ENCODE measurements at regions not wholly inside any gene's neighbourhood (a gene's known extent, or its start where the extent isn't known, plus 50 kb on each side); places are given as distances from the start of the nearest gene placed in this dataset.

GRCh38 chr1:55636696-55637095 lies 421.5 kb upstream of the USP24 start:
- TF ChIP-seq, protein P1, sequence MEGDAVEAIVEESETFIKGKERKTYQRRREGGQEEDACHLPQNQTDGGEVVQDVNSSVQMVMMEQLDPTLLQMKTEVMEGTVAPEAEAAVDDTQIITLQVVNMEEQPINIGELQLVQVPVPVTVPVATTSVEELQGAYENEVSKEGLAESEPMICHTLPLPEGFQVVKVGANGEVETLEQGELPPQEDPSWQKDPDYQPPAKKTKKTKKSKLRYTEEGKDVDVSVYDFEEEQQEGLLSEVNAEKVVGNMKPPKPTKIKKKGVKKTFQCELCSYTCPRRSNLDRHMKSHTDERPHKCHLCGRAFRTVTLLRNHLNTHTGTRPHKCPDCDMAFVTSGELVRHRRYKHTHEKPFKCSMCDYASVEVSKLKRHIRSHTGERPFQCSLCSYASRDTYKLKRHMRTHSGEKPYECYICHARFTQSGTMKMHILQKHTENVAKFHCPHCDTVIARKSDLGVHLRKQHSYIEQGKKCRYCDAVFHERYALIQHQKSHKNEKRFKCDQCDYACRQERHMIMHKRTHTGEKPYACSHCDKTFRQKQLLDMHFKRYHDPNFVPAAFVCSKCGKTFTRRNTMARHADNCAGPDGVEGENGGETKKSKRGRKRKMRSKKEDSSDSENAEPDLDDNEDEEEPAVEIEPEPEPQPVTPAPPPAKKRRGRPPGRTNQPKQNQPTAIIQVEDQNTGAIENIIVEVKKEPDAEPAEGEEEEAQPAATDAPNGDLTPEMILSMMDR (IDR thresholded peaks at IDR 0.05; ENCODE audit: low read depth, low read length): no peak
- peaks cover 6% of the 10 kb centered on the region for H3K4me1 ChIP-seq
- DNase-seq: no peak
- H3K27me3 ChIP-seq: no peaks in the 10 kb centered on the region
- no peaks in the 10 kb centered on the region for H3K9me3 ChIP-seq
- H3K4me3 ChIP-seq (ENCODE audit: low read depth, low read length): no peak overlapping the region
- no peaks in the 10 kb centered on the region for H3K36me3 ChIP-seq

- DNase-seq: no peak
- H3K36me3 ChIP-seq: no peaks in the 10 kb centered on the region
- TF ChIP-seq, protein P1 (IDR thresholded peaks at IDR 0.05; ENCODE audit: low read depth, low read length): no peak
- H3K27me3 ChIP-seq: no peaks in the 10 kb centered on the region
- peaks cover 6% of the 10 kb centered on the region for H3K4me1 ChIP-seq
- H3K4me3 ChIP-seq (ENCODE audit: low read depth, low read length): no peak overlapping the region
- H3K9me3 ChIP-seq: no peaks in the 10 kb centered on the region
Measured at GRCh38 chr1:55635856-55636255, 420.7 kb upstream of the USP24 start.

GRCh38 chr1:55634516-55634915 lies 419.4 kb upstream of the USP24 start:
- Histone ChIP-seq H3K36me3 (no peaks in the 10 kb centered on the region), H3K9me3 (no peaks in the 10 kb centered on the region), H3K4me1 (no peaks in the 10 kb centered on the region; the same call in 1 of the 2 replicates), H3K27me3 (no peaks in the 10 kb centered on the region), H3K4me3 (ENCODE audit: low read depth, low read length) (no peak overlapping the region)
- no peak for DNase-seq
- TF ChIP-seq, protein P1 (IDR thresholded peaks at IDR 0.05; ENCODE audit: low read depth, low read length): no peak

DNA sequence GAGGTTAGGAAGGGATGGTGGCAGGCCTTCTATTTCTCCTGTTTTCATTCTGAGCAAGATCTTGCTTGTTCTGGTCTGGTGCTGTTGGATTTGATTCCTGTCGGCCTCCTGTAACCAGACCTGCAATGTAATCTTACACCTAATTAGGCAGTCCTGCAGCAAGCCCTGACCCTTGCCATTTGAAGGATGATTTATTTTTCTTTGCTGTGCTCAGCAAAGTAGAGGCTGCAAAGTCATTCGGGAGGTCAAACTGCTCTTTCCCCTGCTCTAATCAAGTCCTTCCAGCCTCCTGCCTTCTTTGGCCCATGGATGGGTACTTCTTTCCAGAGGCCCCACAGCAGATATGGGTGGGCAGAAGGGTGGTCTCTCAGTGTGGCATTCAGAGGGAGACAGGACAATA lies 417.7 kb upstream of the USP24 start:
- DNase-seq: no peak
- H3K4me3 ChIP-seq (ENCODE audit: low read depth, low read length): no peak overlapping the region
- no peaks in the 10 kb centered on the region for H3K36me3 ChIP-seq
- H3K4me1 ChIP-seq: no peaks in the 10 kb centered on the region
- TF ChIP-seq, protein P1 (IDR thresholded peaks at IDR 0.05; ENCODE audit: low read depth, low read length): no peak
- no peaks in the 10 kb centered on the region for H3K9me3 ChIP-seq
- no peaks in the 10 kb centered on the region for H3K27me3 ChIP-seq

GRCh38 chr1:55632058-55632457 lies 416.9 kb upstream of the USP24 start:
- Histone ChIP-seq H3K9me3 (no peaks in the 10 kb centered on the region), H3K36me3 (no peaks in the 10 kb centered on the region)
- TF ChIP-seq, protein P1 (IDR thresholded peaks at IDR 0.05; ENCODE audit: low read depth, low read length): no peak

GRCh38 chr1:55631509-55631908 lies 416.3 kb upstream of the USP24 start:
- DNase-seq: no peak
- TF ChIP-seq, protein P1 (IDR thresholded peaks at IDR 0.05; ENCODE audit: low read depth, low read length): no peak
- no peak overlapping the region for H3K4me3 ChIP-seq (ENCODE audit: low read depth, low read length)
- no peaks in the 10 kb centered on the region for H3K4me1 ChIP-seq
- no peaks in the 10 kb centered on the region for H3K27me3 ChIP-seq
- H3K36me3 ChIP-seq: no peaks in the 10 kb centered on the region
- no peaks in the 10 kb centered on the region for H3K9me3 ChIP-seq

More at GRCh38 chr1:55632058-55632457, 416.9 kb upstream of the USP24 start:
- DNase-seq: no peak
- Histone ChIP-seq H3K27me3 (no peaks in the 10 kb centered on the region), H3K4me3 (ENCODE audit: low read depth, low read length) (no peak overlapping the region), H3K4me1 (no peaks in the 10 kb centered on the region)
